ENCODE measurements at regions not wholly inside any gene's neighbourhood (a gene's known extent, or its start where the extent isn't known, plus 50 kb on each side); places are given as distances from the start of the nearest gene placed in this dataset.

DNA sequence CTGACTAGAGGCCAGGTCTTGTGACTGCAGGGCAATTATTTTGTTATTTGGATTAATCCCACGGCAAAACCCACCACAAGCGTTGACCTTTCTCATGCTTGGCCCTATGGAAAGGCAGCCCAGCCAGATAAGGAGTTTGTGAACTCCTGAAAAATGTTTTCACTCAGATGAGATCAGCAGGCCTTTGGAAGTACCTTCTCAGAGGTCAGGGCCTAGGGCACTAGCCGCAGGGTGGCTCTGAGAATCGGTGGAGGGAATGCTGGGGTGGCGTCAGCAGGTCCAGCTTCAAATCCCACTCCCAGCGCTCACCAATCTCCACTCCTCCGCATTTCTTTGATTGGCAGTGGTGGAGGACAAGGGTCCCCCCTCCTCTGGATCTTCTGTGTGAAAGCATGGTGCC is 194.4 kb downstream of the GADD45G start (continued):
- TF ChIP-seq GATAD2B (conservative IDR thresholded peaks at IDR 0.05; ENCODE audit: low read depth) = no peak

DNA sequence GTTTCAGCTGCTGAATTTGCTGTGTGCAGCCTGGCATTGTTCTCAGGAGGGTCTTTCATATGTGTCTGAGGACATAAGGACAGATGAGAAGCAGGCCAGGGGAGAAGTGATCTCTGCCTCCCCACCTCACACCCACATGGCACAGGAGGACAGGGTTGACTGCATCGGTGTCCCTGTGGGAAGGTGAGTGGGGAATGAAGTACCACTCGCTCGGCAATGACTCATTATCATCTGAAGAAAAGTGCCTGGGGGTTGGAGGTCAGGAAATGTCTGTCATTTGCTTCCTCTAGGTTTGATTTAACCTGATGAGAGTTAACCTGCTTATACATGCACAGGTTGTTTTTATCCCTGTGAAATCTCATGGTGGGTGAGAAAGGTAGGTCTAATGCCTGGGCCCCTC is 195.0 kb downstream of the GADD45G start:
- no peaks in the 10 kb centered on the region for H3K36me3 ChIP-seq (ENCODE audit: control insufficient read depth in 2 of 2, insufficient read depth in 2 of 2, low read length in 1 of 2)
- TF ChIP-seq, protein P1, sequence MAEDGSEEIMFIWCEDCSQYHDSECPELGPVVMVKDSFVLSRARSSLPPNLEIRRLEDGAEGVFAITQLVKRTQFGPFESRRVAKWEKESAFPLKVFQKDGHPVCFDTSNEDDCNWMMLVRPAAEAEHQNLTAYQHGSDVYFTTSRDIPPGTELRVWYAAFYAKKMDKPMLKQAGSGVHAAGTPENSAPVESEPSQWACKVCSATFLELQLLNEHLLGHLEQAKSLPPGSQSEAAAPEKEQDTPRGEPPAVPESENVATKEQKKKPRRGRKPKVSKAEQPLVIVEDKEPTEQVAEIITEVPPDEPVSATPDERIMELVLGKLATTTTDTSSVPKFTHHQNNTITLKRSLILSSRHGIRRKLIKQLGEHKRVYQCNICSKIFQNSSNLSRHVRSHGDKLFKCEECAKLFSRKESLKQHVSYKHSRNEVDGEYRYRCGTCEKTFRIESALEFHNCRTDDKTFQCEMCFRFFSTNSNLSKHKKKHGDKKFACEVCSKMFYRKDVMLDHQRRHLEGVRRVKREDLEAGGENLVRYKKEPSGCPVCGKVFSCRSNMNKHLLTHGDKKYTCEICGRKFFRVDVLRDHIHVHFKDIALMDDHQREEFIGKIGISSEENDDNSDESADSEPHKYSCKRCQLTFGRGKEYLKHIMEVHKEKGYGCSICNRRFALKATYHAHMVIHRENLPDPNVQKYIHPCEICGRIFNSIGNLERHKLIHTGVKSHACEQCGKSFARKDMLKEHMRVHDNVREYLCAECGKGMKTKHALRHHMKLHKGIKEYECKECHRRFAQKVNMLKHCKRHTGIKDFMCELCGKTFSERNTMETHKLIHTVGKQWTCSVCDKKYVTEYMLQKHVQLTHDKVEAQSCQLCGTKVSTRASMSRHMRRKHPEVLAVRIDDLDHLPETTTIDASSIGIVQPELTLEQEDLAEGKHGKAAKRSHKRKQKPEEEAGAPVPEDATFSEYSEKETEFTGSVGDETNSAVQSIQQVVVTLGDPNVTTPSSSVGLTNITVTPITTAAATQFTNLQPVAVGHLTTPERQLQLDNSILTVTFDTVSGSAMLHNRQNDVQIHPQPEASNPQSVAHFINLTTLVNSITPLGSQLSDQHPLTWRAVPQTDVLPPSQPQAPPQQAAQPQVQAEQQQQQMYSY (CRISPR knock-in tag; IDR thresholded peaks at IDR 0.05) = no peak
- TF ChIP-seq, protein P2, sequence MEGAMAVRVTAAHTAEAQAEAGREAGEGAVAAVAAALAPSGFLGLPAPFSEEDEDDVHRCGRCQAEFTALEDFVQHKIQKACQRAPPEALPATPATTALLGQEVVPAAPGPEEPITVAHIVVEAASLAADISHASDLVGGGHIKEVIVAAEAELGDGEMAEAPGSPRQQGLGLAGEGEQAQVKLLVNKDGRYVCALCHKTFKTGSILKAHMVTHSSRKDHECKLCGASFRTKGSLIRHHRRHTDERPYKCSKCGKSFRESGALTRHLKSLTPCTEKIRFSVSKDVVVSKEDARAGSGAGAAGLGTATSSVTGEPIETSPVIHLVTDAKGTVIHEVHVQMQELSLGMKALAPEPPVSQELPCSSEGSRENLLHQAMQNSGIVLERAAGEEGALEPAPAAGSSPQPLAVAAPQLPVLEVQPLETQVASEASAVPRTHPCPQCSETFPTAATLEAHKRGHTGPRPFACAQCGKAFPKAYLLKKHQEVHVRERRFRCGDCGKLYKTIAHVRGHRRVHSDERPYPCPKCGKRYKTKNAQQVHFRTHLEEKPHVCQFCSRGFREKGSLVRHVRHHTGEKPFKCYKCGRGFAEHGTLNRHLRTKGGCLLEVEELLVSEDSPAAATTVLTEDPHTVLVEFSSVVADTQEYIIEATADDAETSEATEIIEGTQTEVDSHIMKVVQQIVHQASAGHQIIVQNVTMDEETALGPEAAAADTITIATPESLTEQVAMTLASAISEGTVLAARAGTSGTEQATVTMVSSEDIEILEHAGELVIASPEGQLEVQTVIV (IDR thresholded peaks at IDR 0.05; ENCODE audit: borderline replicate concordance, partially characterized antibody) = no peak
- TF ChIP-seq, protein P3, sequence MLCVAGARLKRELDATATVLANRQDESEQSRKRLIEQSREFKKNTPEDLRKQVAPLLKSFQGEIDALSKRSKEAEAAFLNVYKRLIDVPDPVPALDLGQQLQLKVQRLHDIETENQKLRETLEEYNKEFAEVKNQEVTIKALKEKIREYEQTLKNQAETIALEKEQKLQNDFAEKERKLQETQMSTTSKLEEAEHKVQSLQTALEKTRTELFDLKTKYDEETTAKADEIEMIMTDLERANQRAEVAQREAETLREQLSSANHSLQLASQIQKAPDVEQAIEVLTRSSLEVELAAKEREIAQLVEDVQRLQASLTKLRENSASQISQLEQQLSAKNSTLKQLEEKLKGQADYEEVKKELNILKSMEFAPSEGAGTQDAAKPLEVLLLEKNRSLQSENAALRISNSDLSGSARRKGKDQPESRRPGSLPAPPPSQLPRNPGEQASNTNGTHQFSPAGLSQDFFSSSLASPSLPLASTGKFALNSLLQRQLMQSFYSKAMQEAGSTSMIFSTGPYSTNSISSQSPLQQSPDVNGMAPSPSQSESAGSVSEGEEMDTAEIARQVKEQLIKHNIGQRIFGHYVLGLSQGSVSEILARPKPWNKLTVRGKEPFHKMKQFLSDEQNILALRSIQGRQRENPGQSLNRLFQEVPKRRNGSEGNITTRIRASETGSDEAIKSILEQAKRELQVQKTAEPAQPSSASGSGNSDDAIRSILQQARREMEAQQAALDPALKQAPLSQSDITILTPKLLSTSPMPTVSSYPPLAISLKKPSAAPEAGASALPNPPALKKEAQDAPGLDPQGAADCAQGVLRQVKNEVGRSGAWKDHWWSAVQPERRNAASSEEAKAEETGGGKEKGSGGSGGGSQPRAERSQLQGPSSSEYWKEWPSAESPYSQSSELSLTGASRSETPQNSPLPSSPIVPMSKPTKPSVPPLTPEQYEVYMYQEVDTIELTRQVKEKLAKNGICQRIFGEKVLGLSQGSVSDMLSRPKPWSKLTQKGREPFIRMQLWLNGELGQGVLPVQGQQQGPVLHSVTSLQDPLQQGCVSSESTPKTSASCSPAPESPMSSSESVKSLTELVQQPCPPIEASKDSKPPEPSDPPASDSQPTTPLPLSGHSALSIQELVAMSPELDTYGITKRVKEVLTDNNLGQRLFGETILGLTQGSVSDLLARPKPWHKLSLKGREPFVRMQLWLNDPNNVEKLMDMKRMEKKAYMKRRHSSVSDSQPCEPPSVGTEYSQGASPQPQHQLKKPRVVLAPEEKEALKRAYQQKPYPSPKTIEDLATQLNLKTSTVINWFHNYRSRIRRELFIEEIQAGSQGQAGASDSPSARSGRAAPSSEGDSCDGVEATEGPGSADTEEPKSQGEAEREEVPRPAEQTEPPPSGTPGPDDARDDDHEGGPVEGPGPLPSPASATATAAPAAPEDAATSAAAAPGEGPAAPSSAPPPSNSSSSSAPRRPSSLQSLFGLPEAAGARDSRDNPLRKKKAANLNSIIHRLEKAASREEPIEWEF (IDR thresholded peaks at IDR 0.05; ENCODE audit: insufficient replicate concordance, low read depth, low read length) = no peak
- TF ChIP-seq CBX5 (IDR thresholded peaks at IDR 0.05; ENCODE audit: low read depth) = no peak
- TF ChIP-seq, protein P4, sequence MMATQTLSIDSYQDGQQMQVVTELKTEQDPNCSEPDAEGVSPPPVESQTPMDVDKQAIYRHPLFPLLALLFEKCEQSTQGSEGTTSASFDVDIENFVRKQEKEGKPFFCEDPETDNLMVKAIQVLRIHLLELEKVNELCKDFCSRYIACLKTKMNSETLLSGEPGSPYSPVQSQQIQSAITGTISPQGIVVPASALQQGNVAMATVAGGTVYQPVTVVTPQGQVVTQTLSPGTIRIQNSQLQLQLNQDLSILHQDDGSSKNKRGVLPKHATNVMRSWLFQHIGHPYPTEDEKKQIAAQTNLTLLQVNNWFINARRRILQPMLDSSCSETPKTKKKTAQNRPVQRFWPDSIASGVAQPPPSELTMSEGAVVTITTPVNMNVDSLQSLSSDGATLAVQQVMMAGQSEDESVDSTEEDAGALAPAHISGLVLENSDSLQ (IDR thresholded peaks at IDR 0.05) = no peak
- TF ChIP-seq, protein P5, sequence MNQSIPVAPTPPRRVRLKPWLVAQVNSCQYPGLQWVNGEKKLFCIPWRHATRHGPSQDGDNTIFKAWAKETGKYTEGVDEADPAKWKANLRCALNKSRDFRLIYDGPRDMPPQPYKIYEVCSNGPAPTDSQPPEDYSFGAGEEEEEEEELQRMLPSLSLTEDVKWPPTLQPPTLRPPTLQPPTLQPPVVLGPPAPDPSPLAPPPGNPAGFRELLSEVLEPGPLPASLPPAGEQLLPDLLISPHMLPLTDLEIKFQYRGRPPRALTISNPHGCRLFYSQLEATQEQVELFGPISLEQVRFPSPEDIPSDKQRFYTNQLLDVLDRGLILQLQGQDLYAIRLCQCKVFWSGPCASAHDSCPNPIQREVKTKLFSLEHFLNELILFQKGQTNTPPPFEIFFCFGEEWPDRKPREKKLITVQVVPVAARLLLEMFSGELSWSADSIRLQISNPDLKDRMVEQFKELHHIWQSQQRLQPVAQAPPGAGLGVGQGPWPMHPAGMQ (IDR thresholded peaks at IDR 0.05; ENCODE audit: borderline replicate concordance) = no peak

More for the DNA sequence above, 195.0 kb downstream of the GADD45G start:
- no TSS peak for BruUV-seq (replicated peaks)
- DNase-seq (ENCODE audit: low read depth, low spot score) (no peak), FAIRE-seq (no peak), ATAC-seq (no peak)
- Histone ChIP-seq H3K9ac (ENCODE audit: control insufficient read depth, insufficient read depth, low read length) (no peak overlapping the region), H3K4me1 (ENCODE audit: control insufficient read depth, insufficient read depth, low read length) (no peaks in the 10 kb centered on the region), H4K20me1 (ENCODE audit: control insufficient read depth, insufficient read depth) (no peaks in the 10 kb centered on the region), H3K27ac (ENCODE audit: control insufficient read depth, insufficient read depth) (no peak overlapping the region), H3K27me3 (replicated peaks in 1 of 2; ENCODE audit: control insufficient read depth in 2 of 2, insufficient read depth in 2 of 2, low read length in 1 of 2) (0 out of 4 replicates have a peak, but pooled peaks cover 0 to 3% of the 10 kb centered on the region in 2 experiments), H3K79me2 (ENCODE audit: control insufficient read depth, insufficient read depth, low read length) (no peaks in the 10 kb centered on the region), H3K4me2 (ENCODE audit: control insufficient read depth, insufficient read depth) (no peak overlapping the region), H3K9me3 (replicated peaks; ENCODE audit: control insufficient read depth, insufficient read depth, low read length) (no peaks in the 10 kb centered on the region), H3K4me3 (no peak overlapping the region), H2AFZ (ENCODE audit: control insufficient read depth, low read depth, low read length) (no peak overlapping the region)
- CTCF ChIA-PET = interaction anchor here (0.6 kb wide), 1 partner anchor 1191 kb away, joined by 3 read pairs; no protein-coding TSS in a partner anchor
- POLR2A ChIA-PET = no interaction called here
- in situ Hi-C loops (cut with MboI) (no loop called here), intact Hi-C loops (cut with micrococcal nuclease; ENCODE audit: unreplicated experiment) (no loop called here)
- RAD21 ChIA-PET (ENCODE audit: unreplicated experiment) = no interaction called here
- SMC1A ChIA-PET (ENCODE audit: uncharacterized antibody, unreplicated experiment) = no interaction called here
- WGBS (ENCODE audit: insufficient coverage, insufficient replicate concordance, low lambda C conversion rate, missing lambda C conversion rate) = 0% methylated on average over 3 of the region's 3 CpGs
